ENCODE measurements at regions not wholly inside any gene's neighbourhood (a gene's known extent, or its start where the extent isn't known, plus 50 kb on each side); places are given as distances from the start of the nearest gene placed in this dataset.
"Not testable (repeated sequence)": the region's sequence is repeated elsewhere in the genome, so short reads cannot be mapped to it uniquely, and the experiment has no call there.

DNA sequence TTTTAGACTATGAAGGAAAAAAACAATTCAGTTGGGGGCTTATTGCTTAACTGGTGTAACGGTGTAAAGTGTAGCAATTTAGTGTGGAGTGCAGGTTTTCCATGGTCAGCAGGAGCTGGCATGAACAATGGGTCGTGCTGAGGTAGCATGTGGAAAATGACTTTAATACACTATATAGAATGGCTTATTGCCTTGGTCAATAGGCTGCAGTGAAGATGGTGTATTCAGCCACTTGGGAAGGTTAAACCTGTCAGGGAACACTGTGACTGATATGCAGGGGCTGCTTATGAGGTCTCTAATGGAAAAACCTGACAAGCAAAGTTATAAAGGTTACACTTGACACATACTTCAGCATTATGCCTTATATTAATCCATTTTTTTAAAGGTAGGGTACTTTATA, 764.7 kb upstream of the ARRDC3 start:
- Histone ChIP-seq H3K27ac (ENCODE audit: low read depth in 2 of 2, low read length in 2 of 2) (no peak overlapping the region), H3K9ac (ENCODE audit: low read depth in 1 of 2, low read length in 2 of 2) (no peak overlapping the region), H3K36me3 (ENCODE audit: control insufficient read depth in 2 of 2, insufficient read depth in 2 of 2, low read length in 2 of 2) (no peaks in the 10 kb centered on the region), H3K4me1 (ENCODE audit: control insufficient read depth in 2 of 2, insufficient read depth in 2 of 2, low read length in 2 of 2) (no peaks in the 10 kb centered on the region), H3K27me3 (ENCODE audit: control insufficient read depth in 2 of 2, insufficient read depth in 2 of 2, low read length in 2 of 2) (no peaks in the 10 kb centered on the region), H3K9me3 (ENCODE audit: control insufficient read depth in 2 of 2, low read length in 2 of 2) (no peaks in the 10 kb centered on the region), H3K4me3 (ENCODE audit: low read length in 2 of 2) (no peak overlapping the region)

DNA sequence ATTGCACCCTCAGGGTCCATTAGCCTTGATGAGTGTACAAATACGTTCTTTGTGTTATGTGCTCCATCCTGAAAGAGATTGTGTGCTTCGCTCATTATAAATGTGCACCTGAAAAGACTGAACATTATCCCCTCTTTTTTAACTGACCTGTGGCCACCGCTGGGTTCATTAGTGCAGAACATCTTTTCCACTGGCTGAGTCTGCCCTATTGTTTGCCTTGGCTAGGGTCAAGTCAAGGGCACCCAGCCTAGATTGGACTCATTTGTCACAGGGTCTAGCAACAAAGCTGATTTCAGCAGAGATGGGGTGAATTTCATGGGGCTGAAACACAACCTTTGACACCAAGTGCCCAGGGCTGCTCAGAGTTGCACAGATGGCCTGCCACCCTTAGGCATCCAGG, 764.1 kb upstream of the ARRDC3 start:
- no peaks in the 10 kb centered on the region for H3K4me1 ChIP-seq (ENCODE audit: control insufficient read depth in 2 of 2, insufficient read depth in 2 of 2, low read length in 2 of 2)
- no peak overlapping the region for H3K9ac ChIP-seq (ENCODE audit: low read depth in 1 of 2, low read length in 2 of 2)
- no peak overlapping the region for H3K4me3 ChIP-seq (ENCODE audit: low read length in 2 of 2)
- H3K36me3 ChIP-seq (ENCODE audit: control insufficient read depth in 2 of 2, insufficient read depth in 2 of 2, low read length in 2 of 2) = no peaks in the 10 kb centered on the region
- H3K27me3 ChIP-seq (ENCODE audit: control insufficient read depth in 2 of 2, insufficient read depth in 2 of 2, low read length in 2 of 2) = no peaks in the 10 kb centered on the region
- H3K27ac ChIP-seq (ENCODE audit: low read depth in 2 of 2, low read length in 2 of 2) = no peak overlapping the region
- no peaks in the 10 kb centered on the region for H3K9me3 ChIP-seq (ENCODE audit: control insufficient read depth in 2 of 2, low read length in 2 of 2)

DNA sequence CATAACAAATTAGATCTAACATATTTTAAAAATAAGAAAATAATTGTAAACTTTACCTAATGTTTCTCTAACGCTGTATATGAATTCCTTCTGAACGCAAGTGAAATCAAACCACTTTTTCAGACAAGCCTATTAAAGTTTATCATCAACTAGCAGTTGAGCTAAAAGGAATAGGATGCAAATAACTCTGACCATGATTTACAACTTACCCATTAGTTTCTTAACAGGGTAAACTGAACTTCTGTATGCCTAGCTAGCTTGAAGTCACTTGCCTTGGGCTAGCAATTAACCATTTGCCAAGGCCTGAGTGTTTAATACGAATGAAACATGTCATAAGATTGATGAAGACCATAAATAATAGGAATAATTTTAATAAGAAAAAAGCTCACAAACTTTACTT, 762.7 kb upstream of the ARRDC3 start:
- no peaks in the 10 kb centered on the region for H3K9me3 ChIP-seq (ENCODE audit: control insufficient read depth in 2 of 2, low read length in 2 of 2)
- H3K4me3 ChIP-seq (ENCODE audit: low read length in 2 of 2) = no peak overlapping the region
- no peaks in the 10 kb centered on the region for H3K4me1 ChIP-seq (ENCODE audit: control insufficient read depth in 2 of 2, insufficient read depth in 2 of 2, low read length in 2 of 2)
- no peak overlapping the region for H3K9ac ChIP-seq (ENCODE audit: low read depth in 1 of 2, low read length in 2 of 2)
- H3K27me3 ChIP-seq (ENCODE audit: control insufficient read depth in 2 of 2, insufficient read depth in 2 of 2, low read length in 2 of 2) = no peaks in the 10 kb centered on the region
- no peaks in the 10 kb centered on the region for H3K36me3 ChIP-seq (ENCODE audit: control insufficient read depth in 2 of 2, insufficient read depth in 2 of 2, low read length in 2 of 2)
- no peak overlapping the region for H3K27ac ChIP-seq (ENCODE audit: low read depth in 2 of 2, low read length in 2 of 2)

DNA sequence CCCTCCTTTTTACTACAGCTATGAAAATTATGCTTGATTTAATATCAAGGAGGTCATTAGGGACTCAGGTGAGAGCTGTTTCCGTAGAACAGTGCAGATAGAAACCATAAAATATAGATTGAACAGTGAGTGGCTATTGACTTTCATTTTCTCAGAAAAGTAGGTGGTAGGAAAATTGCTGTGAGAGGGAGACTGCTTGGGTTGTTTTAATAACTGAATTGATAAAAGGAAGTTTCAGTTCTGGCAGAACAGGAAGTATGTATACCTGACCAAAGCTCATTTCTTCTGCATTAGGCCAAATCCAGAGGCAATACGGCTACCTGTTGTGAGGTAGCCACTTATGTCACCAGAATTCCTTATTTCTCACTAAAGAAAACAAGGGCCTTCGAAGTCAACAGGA, 761.7 kb upstream of the ARRDC3 start:
- H3K9ac ChIP-seq (ENCODE audit: low read depth in 1 of 2, low read length in 2 of 2) = no peak overlapping the region
- no peak overlapping the region for H3K4me3 ChIP-seq (ENCODE audit: low read length in 2 of 2)
- H3K4me1 ChIP-seq (ENCODE audit: control insufficient read depth in 2 of 2, insufficient read depth in 2 of 2, low read length in 2 of 2) = no peaks in the 10 kb centered on the region
- no peaks in the 10 kb centered on the region for H3K9me3 ChIP-seq (ENCODE audit: control insufficient read depth in 2 of 2, low read length in 2 of 2)
- H3K27ac ChIP-seq (ENCODE audit: low read depth in 2 of 2, low read length in 2 of 2) = no peak overlapping the region
- no peaks in the 10 kb centered on the region for H3K36me3 ChIP-seq (ENCODE audit: control insufficient read depth in 2 of 2, insufficient read depth in 2 of 2, low read length in 2 of 2)
- no peaks in the 10 kb centered on the region for H3K27me3 ChIP-seq (ENCODE audit: control insufficient read depth in 2 of 2, insufficient read depth in 2 of 2, low read length in 2 of 2)

DNA sequence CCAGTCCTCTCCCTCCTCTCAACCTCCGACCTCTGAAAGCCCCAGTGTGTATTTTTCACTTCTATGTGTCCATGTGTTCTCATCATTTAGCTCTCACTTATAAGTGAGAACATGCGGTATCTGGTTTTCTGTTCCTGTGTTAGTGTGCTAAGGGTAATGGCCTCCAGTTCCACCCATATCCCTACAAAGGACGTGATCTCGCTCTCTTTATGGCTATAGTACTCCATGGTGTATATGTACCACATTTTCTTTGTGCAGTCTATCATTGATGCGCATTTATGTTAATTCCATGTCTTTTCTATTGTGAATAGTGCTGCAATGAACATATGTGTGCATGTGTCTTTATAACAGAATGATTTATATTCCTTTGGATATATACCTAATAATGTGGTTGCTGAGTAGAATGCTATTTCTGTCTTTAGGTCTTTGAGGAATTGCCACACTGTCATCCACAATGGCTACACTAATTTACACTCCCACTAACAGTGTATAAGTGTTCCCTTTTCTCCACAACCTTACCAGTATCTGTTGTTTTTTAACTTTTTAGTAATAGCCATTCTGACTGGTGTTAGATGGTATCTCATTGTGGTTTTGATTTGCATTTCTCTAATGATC, 749.3 kb upstream of the ARRDC3 start:
- H3K27me3 ChIP-seq (ENCODE audit: control insufficient read depth in 2 of 2, insufficient read depth in 2 of 2, low read length in 2 of 2); H3K27ac ChIP-seq (ENCODE audit: low read depth in 2 of 2, low read length in 2 of 2); H3K4me1 ChIP-seq (ENCODE audit: control insufficient read depth in 2 of 2, insufficient read depth in 2 of 2, low read length in 2 of 2); H3K9me3 ChIP-seq (ENCODE audit: control insufficient read depth in 2 of 2, low read length in 2 of 2); H3K36me3 ChIP-seq (ENCODE audit: control insufficient read depth in 2 of 2, insufficient read depth in 2 of 2, low read length in 2 of 2); H3K9ac ChIP-seq (ENCODE audit: low read depth in 1 of 2, low read length in 2 of 2); H3K4me3 ChIP-seq (ENCODE audit: low read length in 2 of 2): not testable (repeated sequence)

DNA sequence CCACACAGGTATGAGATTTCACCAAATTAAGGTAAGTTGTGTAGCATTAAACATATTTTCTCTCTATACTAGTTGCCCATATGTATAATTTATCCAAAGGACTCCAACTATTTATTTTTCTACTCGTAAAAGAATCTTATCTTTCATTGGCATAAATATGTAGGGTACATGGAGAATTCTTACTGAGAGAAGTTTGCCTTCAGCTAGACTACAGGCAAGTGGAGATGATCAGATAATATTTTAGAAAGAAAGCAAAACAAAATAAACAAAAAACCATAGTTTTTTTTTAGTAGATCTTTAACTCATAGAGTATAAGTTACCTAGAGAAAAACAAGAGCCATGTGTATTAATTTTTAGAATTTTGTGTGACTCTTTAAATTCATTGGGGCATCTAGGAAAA, 743.1 kb upstream of the ARRDC3 start:
- Histone ChIP-seq H3K4me3 (ENCODE audit: low read length in 2 of 2) (no peak overlapping the region), H3K27ac (ENCODE audit: low read depth in 2 of 2, low read length in 2 of 2) (no peak overlapping the region), H3K36me3 (ENCODE audit: control insufficient read depth in 2 of 2, insufficient read depth in 2 of 2, low read length in 2 of 2) (no peaks in the 10 kb centered on the region), H3K27me3 (ENCODE audit: control insufficient read depth in 2 of 2, insufficient read depth in 2 of 2, low read length in 2 of 2) (no peaks in the 10 kb centered on the region), H3K4me1 (ENCODE audit: control insufficient read depth in 2 of 2, insufficient read depth in 2 of 2, low read length in 2 of 2) (no peaks in the 10 kb centered on the region), H3K9ac (ENCODE audit: low read depth in 1 of 2, low read length in 2 of 2) (no peak overlapping the region), H3K9me3 (ENCODE audit: control insufficient read depth in 2 of 2, low read length in 2 of 2) (no peaks in the 10 kb centered on the region)

DNA sequence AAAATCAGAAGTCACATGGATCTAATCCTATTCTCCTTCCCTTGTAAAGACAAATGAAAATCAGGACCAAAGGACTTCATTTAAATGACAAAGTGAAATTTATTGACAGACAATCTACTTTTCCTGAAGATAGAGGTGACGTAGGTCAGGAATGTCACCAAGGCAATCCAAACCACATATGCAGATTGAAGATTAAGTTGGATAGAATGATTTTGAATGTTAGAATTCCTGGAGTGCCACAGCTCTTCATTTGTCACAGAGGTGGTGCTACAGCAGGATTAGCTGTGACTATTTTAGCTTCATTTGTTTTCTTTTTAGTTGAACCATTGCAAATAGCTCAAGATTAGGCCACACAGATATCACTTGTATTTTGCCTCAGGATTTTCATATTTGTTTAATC, 736.0 kb upstream of the ARRDC3 start:
- H3K27me3 ChIP-seq (ENCODE audit: control insufficient read depth in 2 of 2, insufficient read depth in 2 of 2, low read length in 2 of 2) = no peaks in the 10 kb centered on the region
- no peaks in the 10 kb centered on the region for H3K4me1 ChIP-seq (ENCODE audit: control insufficient read depth in 2 of 2, insufficient read depth in 2 of 2, low read length in 2 of 2)
- H3K9me3 ChIP-seq (ENCODE audit: control insufficient read depth in 2 of 2, low read length in 2 of 2) = no peaks in the 10 kb centered on the region
- H3K4me3 ChIP-seq (ENCODE audit: low read length in 2 of 2) = no peak overlapping the region
- no peaks in the 10 kb centered on the region for H3K36me3 ChIP-seq (ENCODE audit: control insufficient read depth in 2 of 2, insufficient read depth in 2 of 2, low read length in 2 of 2)
- no peak overlapping the region for H3K27ac ChIP-seq (ENCODE audit: low read depth in 2 of 2, low read length in 2 of 2)
- no peak overlapping the region for H3K9ac ChIP-seq (ENCODE audit: low read depth in 1 of 2, low read length in 2 of 2)

DNA sequence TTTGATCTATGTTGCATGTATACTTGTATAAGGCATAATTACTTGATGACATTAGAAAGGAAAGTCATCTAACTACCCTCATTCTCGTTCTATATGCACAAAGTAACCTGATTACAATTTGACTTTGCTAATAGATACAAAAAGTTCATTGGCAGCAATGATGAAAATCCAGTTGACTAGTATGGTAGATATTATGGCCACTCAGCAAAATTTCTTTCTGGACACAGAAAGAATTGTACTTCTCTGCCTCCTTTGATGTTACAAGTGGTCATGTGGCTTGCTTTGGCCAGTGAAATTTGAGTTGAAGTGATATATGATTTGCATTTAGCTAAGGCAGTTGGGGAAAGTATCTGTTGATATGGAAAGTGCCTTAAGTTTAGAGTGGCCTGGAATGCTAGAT, 723.7 kb upstream of the ARRDC3 start:
- Histone ChIP-seq H3K27me3 (ENCODE audit: control insufficient read depth in 2 of 2, insufficient read depth in 2 of 2, low read length in 2 of 2) (no peaks in the 10 kb centered on the region), H3K9ac (ENCODE audit: low read depth in 1 of 2, low read length in 2 of 2) (no peak overlapping the region), H3K36me3 (ENCODE audit: control insufficient read depth in 2 of 2, insufficient read depth in 2 of 2, low read length in 2 of 2) (no peaks in the 10 kb centered on the region), H3K4me1 (ENCODE audit: control insufficient read depth in 2 of 2, insufficient read depth in 2 of 2, low read length in 2 of 2) (no peaks in the 10 kb centered on the region), H3K9me3 (ENCODE audit: control insufficient read depth in 2 of 2, low read length in 2 of 2) (no peaks in the 10 kb centered on the region), H3K27ac (ENCODE audit: low read depth in 2 of 2, low read length in 2 of 2) (no peak overlapping the region), H3K4me3 (ENCODE audit: low read length in 2 of 2) (no peak overlapping the region)

DNA sequence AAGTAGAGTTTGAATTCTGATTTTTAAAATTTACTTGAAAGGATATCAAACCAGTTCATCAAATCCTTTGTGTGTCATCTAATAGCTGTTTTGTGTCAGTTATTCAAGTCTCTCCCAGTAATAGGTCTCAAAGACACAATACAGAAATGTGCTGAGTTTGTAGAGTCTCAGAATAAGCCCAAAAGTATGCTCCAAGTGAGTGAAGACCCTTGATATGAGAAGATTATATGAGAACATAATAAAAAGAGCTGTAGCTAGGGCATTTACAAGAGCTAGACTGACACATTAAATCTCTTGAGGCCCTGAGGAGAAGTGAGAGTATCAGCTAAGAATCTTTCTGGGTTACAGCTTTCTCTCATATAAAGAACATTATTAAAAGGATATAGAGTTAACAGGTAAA, 721.0 kb upstream of the ARRDC3 start:
- no peaks in the 10 kb centered on the region for H3K4me1 ChIP-seq (ENCODE audit: control insufficient read depth in 2 of 2, insufficient read depth in 2 of 2, low read length in 2 of 2)
- H3K27me3 ChIP-seq (ENCODE audit: control insufficient read depth in 2 of 2, insufficient read depth in 2 of 2, low read length in 2 of 2) = no peaks in the 10 kb centered on the region
- H3K27ac ChIP-seq (ENCODE audit: low read depth in 2 of 2, low read length in 2 of 2) = no peak overlapping the region
- no peaks in the 10 kb centered on the region for H3K36me3 ChIP-seq (ENCODE audit: control insufficient read depth in 2 of 2, insufficient read depth in 2 of 2, low read length in 2 of 2)
- no peaks in the 10 kb centered on the region for H3K9me3 ChIP-seq (ENCODE audit: control insufficient read depth in 2 of 2, low read length in 2 of 2)
- H3K4me3 ChIP-seq (ENCODE audit: low read length in 2 of 2) = no peak overlapping the region
- H3K9ac ChIP-seq (ENCODE audit: low read depth in 1 of 2, low read length in 2 of 2) = no peak overlapping the region

DNA sequence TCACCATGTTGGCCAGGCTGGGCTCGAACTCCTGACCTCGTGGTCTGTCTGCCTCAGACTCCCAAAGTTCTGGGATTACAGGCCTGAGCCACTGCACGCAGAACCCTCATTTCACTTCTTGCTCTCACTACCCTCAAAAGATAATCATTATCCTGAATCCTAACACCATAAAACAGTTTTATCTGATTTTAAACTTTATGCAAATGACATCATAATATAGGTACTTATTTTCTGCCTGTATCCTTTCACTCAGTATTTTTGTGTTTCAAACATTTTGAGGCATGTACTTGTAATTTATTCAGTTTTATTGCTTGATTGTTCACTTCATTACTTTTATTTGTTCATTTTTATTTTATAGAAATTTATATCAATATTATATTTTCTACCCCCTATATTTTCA, 719.2 kb upstream of the ARRDC3 start:
- Histone ChIP-seq H3K27me3 (ENCODE audit: control insufficient read depth in 2 of 2, insufficient read depth in 2 of 2, low read length in 2 of 2) (no peaks in the 10 kb centered on the region), H3K27ac (ENCODE audit: low read depth in 2 of 2, low read length in 2 of 2) (no peak overlapping the region), H3K4me3 (ENCODE audit: low read length in 2 of 2) (no peak overlapping the region), H3K36me3 (ENCODE audit: control insufficient read depth in 2 of 2, insufficient read depth in 2 of 2, low read length in 2 of 2) (no peaks in the 10 kb centered on the region), H3K9ac (ENCODE audit: low read depth in 1 of 2, low read length in 2 of 2) (no peak overlapping the region), H3K9me3 (ENCODE audit: control insufficient read depth in 2 of 2, low read length in 2 of 2) (no peaks in the 10 kb centered on the region), H3K4me1 (ENCODE audit: control insufficient read depth in 2 of 2, insufficient read depth in 2 of 2, low read length in 2 of 2) (no peaks in the 10 kb centered on the region)

DNA sequence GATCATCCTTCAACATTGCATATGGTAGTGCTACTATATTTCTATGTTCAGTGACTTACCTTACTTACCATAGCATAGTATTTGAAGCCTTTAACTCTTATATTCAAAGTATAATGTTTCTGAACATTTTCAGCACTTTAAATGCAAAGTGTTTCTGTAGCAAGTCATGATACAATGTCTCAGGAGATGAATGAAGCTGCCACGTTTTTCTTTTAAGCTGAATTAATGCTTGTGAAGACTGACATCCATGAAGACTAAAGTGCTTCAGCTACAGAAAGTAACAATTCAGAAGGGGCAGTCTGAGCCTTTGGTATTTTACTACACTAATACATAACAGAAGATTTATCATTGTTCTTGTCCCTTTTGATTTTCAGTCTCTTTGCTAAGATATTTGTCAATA, 709.1 kb upstream of the ARRDC3 start:
- no peak overlapping the region for H3K9ac ChIP-seq (ENCODE audit: low read depth in 1 of 2, low read length in 2 of 2)

More for the DNA sequence above, 709.1 kb upstream of the ARRDC3 start:
- H3K4me3 ChIP-seq (ENCODE audit: low read length in 2 of 2) = no peak overlapping the region
- H3K27ac ChIP-seq (ENCODE audit: low read depth in 2 of 2, low read length in 2 of 2) = no peak overlapping the region
- no peaks in the 10 kb centered on the region for H3K36me3 ChIP-seq (ENCODE audit: control insufficient read depth in 2 of 2, insufficient read depth in 2 of 2, low read length in 2 of 2)
- no peaks in the 10 kb centered on the region for H3K9me3 ChIP-seq (ENCODE audit: control insufficient read depth in 2 of 2, low read length in 2 of 2)
- no peaks in the 10 kb centered on the region for H3K27me3 ChIP-seq (ENCODE audit: control insufficient read depth in 2 of 2, insufficient read depth in 2 of 2, low read length in 2 of 2)
- no peaks in the 10 kb centered on the region for H3K4me1 ChIP-seq (ENCODE audit: control insufficient read depth in 2 of 2, insufficient read depth in 2 of 2, low read length in 2 of 2)

Data from mucosa of rectum (tissue), 2 donors.